Endothelial cell of umbilical vein (primary cell): ENCODE measurements at regions not wholly inside any gene's neighbourhood (a gene's known extent, or its start where the extent isn't known, plus 50 kb on each side); places are given as distances from the start of the nearest gene placed in this dataset.

Experiments
- BruUV-seq: library from RNA; stranded (reverse); fragments of 400-500 nt; replicated peaks from 2 replicates; lab custom pipeline; 2021; lab: Mats Ljungman, UMichigan
- CTCF ChIA-PET: fragments of 300-600, 350-600 bp; sonication (Branson Sonifier 250); formaldehyde crosslinking; loops from one replicate; lab custom pipeline; 2021; ENCODE audit warnings: antibody characterized with exemption, inconsistent platforms; lab: Charles Lee
- POLR2A ChIA-PET: fragments of 300-600, 350-600 bp; sonication (Branson Sonifier 250); formaldehyde crosslinking; loops from one replicate; lab custom pipeline; 2021; ENCODE audit warnings: antibody characterized with exemption, inconsistent platforms; lab: Charles Lee
- DNase-seq: peaks from one replicate; pipeline ENCODE4 v3.0.0-alpha.2; 2011; ENCODE audit warnings: low read depth, low spot score
- FAIRE-seq: peaks from 2 replicates; lab custom pipeline; 2011; peaks lifted over from hg19 to GRCh38; lab: Jason Lieb, UNC
- H2AFZ ChIP-seq: 2 replicates; pipeline ENCODE4 v1.6.0; 2012; ENCODE audit warnings: low read depth, low read length, control low read depth, inconsistent platforms
- H3K27ac ChIP-seq: 2 replicates; pipeline ENCODE4 v1.5.1; 2011; ENCODE audit warnings: low read depth, mild to moderate bottlenecking, control low read depth, low read length, moderate library complexity; ENCODE audit not compliant: insufficient read depth
- H3K27me3 ChIP-seq, 2 experiments: 2 replicates each; pipeline versions ENCODE4 v1.6.0 to v1.6.1; 2011; ENCODE audit warnings: low read length in 2 of 2, mixed read lengths in 1 of 2; ENCODE audit not compliant: control insufficient read depth in 2 of 2, insufficient read depth in 2 of 2
- H3K36me3 ChIP-seq, 2 experiments: 2 replicates in 1 of 2; 3 replicates in 1 of 2; pipeline ENCODE4 v1.5.1; 2011; ENCODE audit warnings: low read length in 2 of 2, mild to moderate bottlenecking in 1 of 2, moderate library complexity in 1 of 2; ENCODE audit not compliant: control insufficient read depth in 2 of 2, insufficient read depth in 2 of 2; ENCODE audit errors: extremely low read depth in 1 of 2
- H3K4me1 ChIP-seq: 3 replicates; pipeline ENCODE4 v1.5.1; 2011; ENCODE audit warnings: mild to moderate bottlenecking, low read length; ENCODE audit not compliant: control insufficient read depth, insufficient read depth; ENCODE audit errors: extremely low read depth
- H3K4me2 ChIP-seq: 2 replicates; pipeline ENCODE4 v1.6.1; 2011; ENCODE audit warnings: low read length, control low read depth, mixed read lengths; ENCODE audit not compliant: insufficient read depth
- H3K4me3 ChIP-seq, 3 experiments: fragments of 200-600 bp in 1 of 3; sonication (generic), shearing (Covaris generic) in 1 of 3; replicated peaks in 1 of 3; 2 replicates each; pipeline ENCODE4 v1.5.1; 2011 to 2016; ENCODE audit warnings: control low read depth in 3 of 3, low read length in 3 of 3, mild to moderate bottlenecking in 2 of 3, inconsistent platforms in 1 of 3, low read depth in 1 of 3, moderate library complexity in 1 of 3; ENCODE audit not compliant: insufficient read depth in 1 of 3
- H3K79me2 ChIP-seq: 2 replicates; pipeline ENCODE4 v1.6.0; 2012; ENCODE audit warnings: low read length, inconsistent platforms; ENCODE audit not compliant: control insufficient read depth, insufficient read depth
- H3K9ac ChIP-seq: replicated peaks from 2 replicates; pipeline ENCODE3; 2011; ENCODE audit warnings: low read length, control low read depth; ENCODE audit not compliant: insufficient read depth; ENCODE audit errors: extremely low read depth
- H3K9me1 ChIP-seq: replicated peaks from 3 replicates; pipeline ENCODE4 v1.6.0; 2011; ENCODE audit warnings: mild to moderate bottlenecking, low read length; ENCODE audit not compliant: control insufficient read depth, insufficient read depth; ENCODE audit errors: extremely low read depth
- H3K9me3 ChIP-seq: replicated peaks from 2 replicates; pipeline ENCODE4 v1.5.1; 2012; ENCODE audit warnings: low read length, inconsistent platforms; ENCODE audit not compliant: control insufficient read depth, insufficient read depth
- H4K20me1 ChIP-seq: replicated peaks from 2 replicates; pipeline ENCODE3; 2011; ENCODE audit warnings: mild to moderate bottlenecking, low read length; ENCODE audit not compliant: control insufficient read depth, insufficient read depth; ENCODE audit errors: extremely low read depth
- EZH2 ChIP-seq: IDR thresholded peaks from 2 replicates; pipeline ENCODE4 v1.6.1; 2012; ENCODE audit warnings: borderline replicate concordance, low read depth, mild to moderate bottlenecking, moderate library complexity, low read length, inconsistent platforms; ENCODE audit not compliant: severe bottlenecking
- FOS ChIP-seq: IDR thresholded peaks from 2 replicates; pipeline ENCODE4 v1.6.1; 2011; ENCODE audit warnings: mild to moderate bottlenecking, low read length, moderate library complexity, borderline replicate concordance; ENCODE audit not compliant: insufficient read depth
- GATA2 ChIP-seq: IDR thresholded peaks from 2 replicates; pipeline ENCODE4 v1.7.0; 2011; ENCODE audit warnings: low read depth, mild to moderate bottlenecking, moderate library complexity, mixed read lengths, low read length; ENCODE audit not compliant: insufficient read length, insufficient read depth
- JUN ChIP-seq: IDR thresholded peaks from 2 replicates; pipeline ENCODE4 v1.6.1; 2011; ENCODE audit warnings: borderline replicate concordance, low read depth; ENCODE audit not compliant: insufficient read length, insufficient read depth
- MAX ChIP-seq: IDR thresholded peaks from 2 replicates; pipeline ENCODE4 v1.6.1; 2011; ENCODE audit not compliant: insufficient read depth, insufficient read length
- MYC ChIP-seq: IDR thresholded peaks from one replicate; pipeline ENCODE4 v1.6.1; 2011; ENCODE audit warnings: mild to moderate bottlenecking, low read depth, low read length
- POLR2A ChIP-seq: IDR thresholded peaks from 2 replicates; pipeline ENCODE4 v1.6.1; 2012; ENCODE audit warnings: low read depth, mild to moderate bottlenecking, control low read depth, low read length
- POLR2AphosphoS5 ChIP-seq: IDR thresholded peaks from 2 replicates; pipeline ENCODE4 v1.6.1; 2012; ENCODE audit warnings: low read depth, mild to moderate bottlenecking, control low read depth, low read length, moderate library complexity; ENCODE audit not compliant: insufficient read depth
- dilution Hi-C: fragments of 300-500 bp; cut with MboI; formaldehyde crosslinking; loops from one replicate; pipeline ENCODE4 v1.15.0; 2019; ENCODE audit warnings: low sequenced_read_pairs; ENCODE audit not compliant: extremely low pct_ligation_motif_present
- intact Hi-C: fragments of 100-400 bp; cut with micrococcal nuclease; formaldehyde crosslinking; loops from one replicate; pipeline ENCODE4 v1.10.0; 2022
- TF ChIP-seq, protein P1 (sequence below), 2 donors: IDR thresholded peaks; 1 replicate in 1 of 2; 2 replicates in 1 of 2; pipeline ENCODE4 v1.5.1; 2011; ENCODE audit warnings: low read length in 2 of 2, mild to moderate bottlenecking in 2 of 2, moderate library complexity in 2 of 2, control low read depth in 1 of 2, inconsistent platforms in 1 of 2, low read depth in 1 of 2; ENCODE audit not compliant: insufficient read depth in 1 of 2; ENCODE audit errors: extremely low read depth in 1 of 2

DNA sequence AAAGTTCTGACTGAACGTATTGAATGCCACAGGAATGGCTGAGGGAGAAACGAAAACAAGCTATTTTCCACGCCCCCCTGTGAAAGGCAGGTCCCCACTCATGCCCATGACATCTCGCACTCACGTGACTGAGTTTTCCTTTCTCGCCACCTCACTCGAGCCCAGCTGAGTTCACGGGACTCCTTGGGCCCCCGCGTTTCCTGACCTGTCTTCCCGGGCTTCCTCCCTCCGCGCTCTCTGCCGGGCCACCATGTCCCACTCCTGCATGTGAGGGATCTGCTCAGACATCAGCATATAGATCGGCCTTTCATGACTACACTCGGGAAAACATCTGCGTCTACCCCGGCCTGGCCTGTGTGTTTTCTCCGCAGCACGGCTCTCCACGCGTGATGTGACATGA is 226.0 kb upstream of the ADARB2 start:
- TF ChIP-seq JUN (no peak), EZH2 (no peak), MYC (no peak), FOS (no peak), MAX (no peak), GATA2 (no peak), POLR2A (no peak), POLR2AphosphoS5 (no peak)
- TF ChIP-seq, protein P1, sequence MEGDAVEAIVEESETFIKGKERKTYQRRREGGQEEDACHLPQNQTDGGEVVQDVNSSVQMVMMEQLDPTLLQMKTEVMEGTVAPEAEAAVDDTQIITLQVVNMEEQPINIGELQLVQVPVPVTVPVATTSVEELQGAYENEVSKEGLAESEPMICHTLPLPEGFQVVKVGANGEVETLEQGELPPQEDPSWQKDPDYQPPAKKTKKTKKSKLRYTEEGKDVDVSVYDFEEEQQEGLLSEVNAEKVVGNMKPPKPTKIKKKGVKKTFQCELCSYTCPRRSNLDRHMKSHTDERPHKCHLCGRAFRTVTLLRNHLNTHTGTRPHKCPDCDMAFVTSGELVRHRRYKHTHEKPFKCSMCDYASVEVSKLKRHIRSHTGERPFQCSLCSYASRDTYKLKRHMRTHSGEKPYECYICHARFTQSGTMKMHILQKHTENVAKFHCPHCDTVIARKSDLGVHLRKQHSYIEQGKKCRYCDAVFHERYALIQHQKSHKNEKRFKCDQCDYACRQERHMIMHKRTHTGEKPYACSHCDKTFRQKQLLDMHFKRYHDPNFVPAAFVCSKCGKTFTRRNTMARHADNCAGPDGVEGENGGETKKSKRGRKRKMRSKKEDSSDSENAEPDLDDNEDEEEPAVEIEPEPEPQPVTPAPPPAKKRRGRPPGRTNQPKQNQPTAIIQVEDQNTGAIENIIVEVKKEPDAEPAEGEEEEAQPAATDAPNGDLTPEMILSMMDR (IDR thresholded peaks at IDR 0.05; ENCODE audit: extremely low read depth in 1 of 2, insufficient read depth in 1 of 2, low read depth in 1 of 2, low read length in 2 of 2), result no peak
- FAIRE-seq (no peak), DNase-seq (no peak)
- H3K9ac ChIP-seq, result no peak overlapping the region
- no peak overlapping the region for H3K4me2 ChIP-seq
- intact Hi-C loops (no loop called here), dilution Hi-C loops (no loop called here)
- no peaks in the 10 kb centered on the region for H3K4me1 ChIP-seq
- ChIA-PET CTCF (no interaction called here), POLR2A (no interaction called here)
- H3K27ac ChIP-seq, result no peak overlapping the region
- H3K79me2 ChIP-seq, result no peaks in the 10 kb centered on the region
- H3K9me3 ChIP-seq, result peaks cover 9% of the 10 kb centered on the region
- H3K9me1 ChIP-seq, result no peaks in the 10 kb centered on the region
- no TSS peak for BruUV-seq
- H3K27me3 ChIP-seq, result no peaks in the 10 kb centered on the region
- no peaks in the 10 kb centered on the region for H4K20me1 ChIP-seq
- no peak overlapping the region for H3K4me3 ChIP-seq
- H3K36me3 ChIP-seq, result no peaks in the 10 kb centered on the region
- H2AFZ ChIP-seq, result no peak overlapping the region
